ENCODE measurements at regions not wholly inside any gene's neighbourhood (a gene's known extent, or its start where the extent isn't known, plus 50 kb on each side); places are given as distances from the start of the nearest gene placed in this dataset.

DNA sequence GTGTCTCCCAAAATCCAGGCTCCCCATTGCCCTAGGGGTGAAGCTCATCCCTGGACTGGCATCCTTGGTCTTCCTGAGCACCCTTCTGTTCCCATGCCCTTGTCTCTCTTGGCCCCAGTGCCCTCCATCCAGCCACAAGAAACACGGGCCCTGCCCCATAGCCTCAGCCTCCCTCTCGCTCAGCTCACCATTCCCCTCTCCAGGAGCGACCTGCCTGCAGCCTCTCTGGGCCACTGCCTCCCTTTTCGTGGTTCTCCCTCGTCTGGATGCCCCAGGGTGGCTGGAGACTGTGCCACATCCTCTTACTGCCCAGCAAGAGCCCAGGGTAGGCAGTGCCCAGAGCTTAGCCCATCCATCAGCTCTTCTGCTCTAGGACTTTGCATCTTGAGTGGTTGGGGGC lies 532.1 kb downstream of the TBC1D22A start:
- DNase-seq (ENCODE audit: low spot score), result no peak
- TF ChIP-seq, protein P1, sequence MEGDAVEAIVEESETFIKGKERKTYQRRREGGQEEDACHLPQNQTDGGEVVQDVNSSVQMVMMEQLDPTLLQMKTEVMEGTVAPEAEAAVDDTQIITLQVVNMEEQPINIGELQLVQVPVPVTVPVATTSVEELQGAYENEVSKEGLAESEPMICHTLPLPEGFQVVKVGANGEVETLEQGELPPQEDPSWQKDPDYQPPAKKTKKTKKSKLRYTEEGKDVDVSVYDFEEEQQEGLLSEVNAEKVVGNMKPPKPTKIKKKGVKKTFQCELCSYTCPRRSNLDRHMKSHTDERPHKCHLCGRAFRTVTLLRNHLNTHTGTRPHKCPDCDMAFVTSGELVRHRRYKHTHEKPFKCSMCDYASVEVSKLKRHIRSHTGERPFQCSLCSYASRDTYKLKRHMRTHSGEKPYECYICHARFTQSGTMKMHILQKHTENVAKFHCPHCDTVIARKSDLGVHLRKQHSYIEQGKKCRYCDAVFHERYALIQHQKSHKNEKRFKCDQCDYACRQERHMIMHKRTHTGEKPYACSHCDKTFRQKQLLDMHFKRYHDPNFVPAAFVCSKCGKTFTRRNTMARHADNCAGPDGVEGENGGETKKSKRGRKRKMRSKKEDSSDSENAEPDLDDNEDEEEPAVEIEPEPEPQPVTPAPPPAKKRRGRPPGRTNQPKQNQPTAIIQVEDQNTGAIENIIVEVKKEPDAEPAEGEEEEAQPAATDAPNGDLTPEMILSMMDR (IDR thresholded peaks at IDR 0.05; ENCODE audit: extremely low read depth, missing control alignments), result no peak

DNA sequence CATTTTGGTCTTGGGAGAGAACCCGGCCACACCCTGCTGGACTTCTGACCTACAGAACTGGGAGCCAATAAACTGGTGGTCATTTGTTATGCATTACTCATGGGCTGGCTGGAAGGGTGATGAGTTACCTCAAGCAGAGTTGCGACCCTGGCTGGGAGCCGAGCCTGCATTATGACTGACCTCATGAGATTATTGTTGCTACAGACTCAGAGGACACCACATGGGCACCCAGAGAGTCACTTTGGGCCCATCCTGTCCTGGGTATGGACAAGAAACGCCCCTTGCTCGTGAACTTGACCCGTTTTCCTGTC lies 531.7 kb downstream of the TBC1D22A start:
- DNase-seq (ENCODE audit: low spot score), result no peak
- TF ChIP-seq, protein P1 (IDR thresholded peaks at IDR 0.05; ENCODE audit: extremely low read depth, missing control alignments), result no peak

DNA sequence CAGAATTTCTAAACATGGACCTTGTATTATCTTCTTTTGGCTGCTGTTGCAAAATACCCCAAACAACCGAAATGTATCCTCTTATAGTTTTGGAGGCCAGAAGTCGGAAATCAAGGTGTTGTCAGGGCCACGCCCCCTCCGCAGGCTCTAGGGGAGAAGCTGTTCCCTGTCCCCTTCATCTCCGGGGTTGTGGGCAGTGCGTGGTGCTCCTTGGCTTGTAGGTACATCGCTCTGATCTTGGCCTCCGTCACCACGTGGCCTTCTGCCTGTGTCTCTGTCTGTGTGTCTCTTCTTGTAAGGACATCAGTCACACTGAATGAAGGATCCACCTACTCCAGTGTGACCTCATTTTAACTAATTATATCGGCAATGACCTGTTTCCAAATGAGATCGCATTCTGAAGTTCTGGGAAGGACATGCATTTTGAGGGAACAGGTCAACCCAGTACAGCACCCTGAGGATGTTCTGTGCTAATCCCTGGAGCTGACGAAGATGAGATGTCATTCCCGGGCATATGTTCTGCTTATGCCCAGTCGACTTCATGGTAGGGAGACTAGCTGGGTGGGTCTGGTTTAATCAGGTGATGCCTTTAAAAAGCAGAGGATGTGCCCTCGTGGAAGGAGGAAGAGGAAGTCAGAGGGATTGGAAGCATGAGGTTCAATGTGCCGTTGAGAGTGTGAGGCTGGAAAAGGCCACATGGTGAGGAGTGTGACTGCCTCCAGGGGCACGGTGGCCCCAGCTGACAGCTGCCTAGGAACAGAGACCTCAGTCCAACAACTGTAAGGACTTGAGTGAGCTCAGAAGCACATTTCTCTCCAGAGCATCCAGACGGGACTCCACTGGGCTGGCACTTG lies 531.1 kb downstream of the TBC1D22A start:
- DNase-seq (ENCODE audit: low spot score), result no peak
- TF ChIP-seq, protein P1 (IDR thresholded peaks at IDR 0.05; ENCODE audit: extremely low read depth, missing control alignments), result no peak

DNA sequence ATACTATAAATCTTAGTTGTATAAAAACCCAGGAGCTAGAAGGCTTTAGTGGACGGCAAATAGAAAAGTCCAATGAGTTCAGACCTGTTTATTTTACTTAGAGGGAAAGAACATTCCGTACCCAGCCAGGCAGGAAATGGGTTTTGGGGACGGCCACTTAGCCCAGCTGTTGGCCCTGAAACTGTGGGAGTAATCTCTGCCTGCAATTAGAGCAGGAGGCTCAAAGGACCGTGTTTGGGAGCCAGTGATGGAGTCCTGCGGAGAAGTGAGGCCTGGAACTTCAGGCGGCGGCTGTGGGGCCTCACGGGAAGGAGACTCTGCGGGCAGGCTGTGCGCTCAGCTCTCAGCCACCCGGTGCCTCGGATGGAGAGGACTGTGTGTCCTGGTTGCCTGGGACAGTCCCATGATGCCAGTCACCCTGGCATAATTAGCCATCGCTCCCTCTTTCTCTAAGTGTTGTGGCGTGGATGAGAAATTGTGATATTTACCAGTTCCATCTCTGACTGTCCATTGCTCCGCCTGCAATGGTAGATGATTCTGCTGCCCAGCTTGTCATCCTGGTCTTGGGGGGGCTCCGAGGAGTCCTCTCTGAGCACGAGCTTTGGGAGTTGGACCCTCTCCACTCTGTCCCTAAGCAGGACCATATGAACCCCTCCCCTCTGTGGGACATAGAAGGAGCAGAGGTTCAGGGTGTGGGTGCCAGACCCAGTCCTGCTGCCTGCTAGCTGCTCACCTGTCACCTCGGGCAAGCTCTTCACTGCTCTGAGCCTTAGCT lies 530.3 kb downstream of the TBC1D22A start:
- no peak for DNase-seq (ENCODE audit: low spot score)
- TF ChIP-seq, protein P1 (IDR thresholded peaks at IDR 0.05; ENCODE audit: extremely low read depth, missing control alignments), result no peak

DNA sequence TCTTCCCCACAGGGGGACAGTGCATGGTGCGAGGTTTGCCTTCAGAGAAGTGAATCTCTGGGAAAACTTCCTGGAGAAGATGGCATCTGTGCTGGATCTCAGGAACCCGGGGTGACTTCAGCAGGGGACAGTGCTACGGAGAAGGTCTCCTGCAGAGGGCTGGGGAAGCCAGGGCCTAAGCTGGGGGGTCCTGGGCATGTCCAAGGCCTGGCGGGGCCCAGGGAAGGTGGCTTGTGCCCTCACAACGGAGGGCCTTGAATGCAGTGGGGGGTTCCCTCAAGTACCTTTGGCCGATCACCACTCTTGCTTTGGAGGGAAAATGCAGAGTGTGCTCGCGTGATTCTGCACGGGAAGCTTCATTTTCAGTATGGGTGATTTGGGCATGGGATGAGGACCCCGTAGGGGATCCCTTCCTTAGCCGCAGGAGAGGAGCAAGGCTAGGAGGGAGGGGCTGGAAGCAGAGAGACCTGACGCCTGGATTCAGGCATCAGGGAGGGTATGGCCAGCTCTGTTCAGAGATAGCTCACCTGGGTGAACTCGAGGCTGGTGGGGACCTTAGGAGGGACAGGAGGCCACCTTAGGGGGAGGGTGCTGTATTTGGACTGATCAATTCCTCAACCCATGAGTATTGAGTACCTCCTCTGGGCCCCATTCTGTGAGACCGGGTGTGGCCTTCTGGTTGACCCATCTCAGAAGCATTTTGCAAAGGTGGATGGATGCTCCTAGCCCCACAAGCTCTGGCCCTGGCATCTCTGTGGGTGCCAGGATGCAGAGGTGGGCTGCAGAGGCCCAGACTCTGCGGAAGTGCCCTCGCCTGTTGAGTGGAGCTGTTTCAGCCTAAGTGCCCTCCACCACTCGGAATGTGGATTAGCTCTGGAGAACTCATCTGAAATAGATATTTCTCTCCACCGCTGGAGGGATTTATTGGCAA lies 529.4 kb downstream of the TBC1D22A start:
- TF ChIP-seq, protein P1 (IDR thresholded peaks at IDR 0.05; ENCODE audit: extremely low read depth, missing control alignments), result no peak
- no peak for DNase-seq (ENCODE audit: low spot score)

DNA sequence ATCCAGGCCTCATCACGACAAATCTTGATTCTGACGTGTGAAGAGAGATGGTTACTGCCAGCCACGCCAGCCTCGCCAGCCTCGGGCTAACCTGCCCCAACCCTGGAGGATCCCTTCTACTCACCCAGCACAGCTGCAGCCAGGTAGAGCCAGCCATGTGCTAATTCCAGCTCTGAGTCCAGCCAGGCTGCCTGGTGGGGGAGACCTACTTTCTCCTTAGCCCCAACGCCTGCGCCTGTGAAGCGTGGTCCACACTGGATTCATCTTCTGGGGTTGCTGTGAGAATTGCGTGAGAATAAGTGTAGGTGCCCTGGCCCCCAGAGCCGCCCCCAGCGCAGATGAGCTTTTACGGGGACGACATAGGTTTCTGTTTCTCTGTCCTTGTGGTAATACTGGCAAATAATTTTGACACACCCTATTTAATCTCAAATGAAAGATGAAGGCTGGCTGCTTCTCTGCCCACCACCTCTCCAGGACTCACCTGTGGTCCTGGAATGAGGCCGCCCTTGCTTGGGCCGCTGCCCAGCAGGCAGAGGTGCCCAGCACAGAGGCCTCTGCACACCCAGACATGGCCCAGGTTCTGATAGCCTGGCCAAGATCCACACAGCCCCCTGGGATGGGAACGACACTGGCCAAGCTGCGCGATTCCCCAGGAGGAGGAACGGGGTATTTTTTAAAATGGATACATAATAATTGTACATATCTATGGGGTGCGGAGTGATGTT lies 528.4 kb downstream of the TBC1D22A start:
- DNase-seq (ENCODE audit: low spot score), result no peak
- TF ChIP-seq, protein P1 (IDR thresholded peaks at IDR 0.05; ENCODE audit: extremely low read depth, missing control alignments), result no peak

Data from GM20000 (cell line).